NCI-H2107 treated with DMSO at 0.1 percent for 48 hours (cell line): ENCODE measurements at regions not wholly inside any gene's neighbourhood (a gene's known extent, or its start where the extent isn't known, plus 50 kb on each side); places are given as distances from the start of the nearest gene placed in this dataset.
"Not testable (repeated sequence)": the region's sequence is repeated elsewhere in the genome, so short reads cannot be mapped to it uniquely, and the experiment has no call there.

Source experiments
- DNase-seq: peaks from one replicate; lab custom pipeline; 2025; ENCODE audit not compliant: unreplicated experiment; lab: John Stamatoyannopoulos, UW

DNA sequence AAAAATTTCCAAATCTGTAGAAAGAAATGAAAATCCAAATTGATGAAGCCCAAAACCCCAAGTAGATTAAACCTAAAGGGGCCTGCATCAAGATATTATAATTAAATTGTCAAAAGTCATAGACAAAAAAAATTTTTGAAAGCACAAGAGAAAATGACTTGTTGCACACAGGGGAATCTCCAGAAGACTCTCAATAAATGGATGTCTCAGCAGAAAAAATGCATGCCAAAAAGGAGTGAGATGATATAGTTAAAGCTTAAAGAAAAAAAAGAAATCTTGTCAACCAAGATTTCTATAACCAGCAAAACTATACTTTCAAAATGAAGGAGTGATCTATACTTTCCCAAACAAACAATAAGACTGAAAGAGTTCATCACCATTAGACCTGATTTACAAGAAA is 393.2 kb upstream of the SPAG17 start:
- no peak for DNase-seq

DNA sequence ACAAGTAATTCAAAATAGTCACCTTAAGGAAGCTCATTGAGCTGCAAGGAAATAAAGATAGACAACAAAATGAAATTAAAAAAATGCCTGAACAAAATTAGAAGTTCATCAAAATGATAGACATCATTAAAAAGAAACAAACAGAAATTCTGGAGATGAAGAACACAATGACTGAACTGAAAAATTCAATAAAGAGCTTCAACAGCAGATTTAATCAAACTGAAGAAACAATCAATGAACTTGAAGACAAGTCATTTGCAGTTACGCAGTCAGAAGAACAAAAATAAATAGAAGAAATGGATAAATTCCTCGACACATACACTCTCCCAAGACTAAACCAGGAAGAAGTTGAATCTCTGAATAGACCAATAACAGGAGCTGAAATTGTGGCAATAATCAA is 390.0 kb upstream of the SPAG17 start:
- DNase-seq: no peak

DNA sequence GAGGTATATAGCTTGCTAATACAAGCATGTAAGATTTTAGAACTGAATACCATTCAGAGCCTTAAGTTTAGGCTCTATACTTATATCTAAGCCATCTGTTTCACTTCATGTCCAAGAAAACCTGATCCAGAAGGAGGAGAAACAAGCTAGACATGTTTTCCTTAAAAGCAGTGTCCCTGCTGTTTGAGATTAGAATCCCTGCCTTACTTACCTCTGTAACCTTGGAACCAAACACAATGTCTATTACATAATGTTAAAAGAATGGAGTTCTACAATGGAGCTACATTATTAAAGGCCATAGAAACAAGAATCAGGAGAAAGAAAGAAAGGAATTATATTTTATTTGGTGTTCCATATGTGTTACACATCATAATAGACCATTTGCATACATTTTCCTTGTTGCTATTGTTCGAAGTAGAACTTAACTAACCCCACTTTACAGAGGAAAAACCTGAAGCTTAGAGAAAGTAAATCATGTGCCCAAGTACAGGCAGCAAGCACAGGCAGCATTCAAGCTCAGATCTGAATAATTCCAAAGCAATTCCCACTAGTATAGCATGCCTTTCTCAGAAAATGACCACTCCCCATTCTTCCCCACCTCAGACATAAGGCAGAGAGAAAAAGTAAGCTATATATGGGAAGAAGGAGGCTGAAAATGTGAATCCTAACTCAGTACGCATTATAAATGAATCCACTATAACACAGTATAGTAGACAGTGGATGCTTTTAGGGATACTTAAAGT is 380.1 kb upstream of the SPAG17 start:
- DNase-seq: no peak

GRCh38 chr1:118563981-118564951 is 379.2 kb upstream of the SPAG17 start:
- no peak for DNase-seq

DNA sequence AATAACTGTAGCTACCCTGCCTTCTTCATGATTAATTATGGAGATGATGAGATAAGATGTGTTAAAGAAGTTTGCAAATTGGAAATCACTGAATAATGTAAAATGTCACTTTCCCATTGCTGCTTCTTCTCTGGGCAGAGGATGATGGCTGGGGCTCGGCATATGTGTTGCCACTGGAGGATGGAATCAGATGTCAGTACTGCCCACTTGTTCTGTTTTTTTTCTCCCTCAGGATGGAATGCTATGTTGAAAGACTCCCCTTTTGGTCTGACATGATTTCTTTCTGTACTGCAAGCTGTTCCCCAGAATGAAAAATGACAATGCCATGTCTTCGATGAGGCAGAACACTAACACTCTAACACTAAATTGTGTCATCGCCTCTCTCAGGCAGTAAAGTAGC is 373.9 kb upstream of the SPAG17 start:
- no peak for DNase-seq

GRCh38 chr1:118556936-118557335 is 371.9 kb upstream of the SPAG17 start:
- no peak for DNase-seq

DNA sequence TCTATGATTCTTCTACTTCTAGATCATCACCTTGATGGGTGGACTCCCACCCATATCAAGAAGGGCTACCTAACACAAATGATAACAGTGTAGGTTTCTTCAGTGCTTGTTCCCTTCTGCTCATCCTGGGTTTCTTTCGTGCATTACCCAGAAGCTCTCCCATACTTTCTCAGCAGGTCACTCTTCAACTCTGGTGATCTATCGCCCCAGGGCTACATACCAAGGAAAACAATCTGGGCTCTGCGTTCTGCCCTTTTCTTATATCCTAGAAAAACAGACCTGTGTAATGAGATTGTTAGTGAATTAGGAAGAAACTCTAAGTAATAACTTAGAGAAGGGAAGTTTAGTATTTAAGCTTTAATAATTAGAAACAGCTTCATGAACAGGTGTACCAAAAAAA is 370.6 kb upstream of the SPAG17 start:
- no peak for DNase-seq

DNA sequence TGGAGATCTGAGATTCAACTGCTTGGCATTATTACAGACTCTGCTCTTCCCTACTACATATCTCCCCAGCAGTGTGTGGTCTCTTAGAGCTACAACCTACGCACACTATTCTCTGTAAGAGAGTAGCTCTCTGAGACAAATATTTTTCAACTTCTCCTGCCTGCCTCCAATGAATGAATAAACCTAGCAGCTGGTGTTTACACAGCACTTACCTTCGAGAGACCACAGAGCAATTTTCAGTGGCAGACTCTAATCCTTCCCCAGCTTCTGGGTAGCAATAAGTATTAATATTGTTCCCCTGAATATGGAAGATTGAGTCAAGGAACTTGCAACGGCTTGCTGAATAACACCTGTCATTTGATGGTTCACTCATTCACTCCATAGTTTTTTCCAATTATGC is 350.9 kb upstream of the SPAG17 start:
- DNase-seq: peak; percentile 36

DNA sequence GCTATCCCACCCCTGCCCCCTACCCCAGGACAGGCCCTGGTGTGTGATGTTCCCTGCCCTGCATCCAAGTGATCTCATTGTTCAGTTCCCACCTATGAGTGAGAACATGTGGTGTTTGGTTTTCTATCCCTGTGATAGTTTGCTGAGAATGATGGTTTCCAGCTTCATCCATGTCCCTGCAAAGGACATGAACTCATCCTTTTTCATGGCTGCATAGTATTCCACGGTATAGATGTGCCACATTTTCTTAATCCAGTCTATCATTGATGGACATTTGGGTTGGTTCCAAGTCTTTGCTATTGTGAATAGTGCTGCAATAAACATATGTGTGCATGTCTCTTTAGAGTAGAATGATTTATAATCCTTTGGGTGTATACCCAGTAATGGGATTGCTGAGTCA is 326.9 kb upstream of the SPAG17 start:
- DNase-seq: not testable (repeated sequence)

DNA sequence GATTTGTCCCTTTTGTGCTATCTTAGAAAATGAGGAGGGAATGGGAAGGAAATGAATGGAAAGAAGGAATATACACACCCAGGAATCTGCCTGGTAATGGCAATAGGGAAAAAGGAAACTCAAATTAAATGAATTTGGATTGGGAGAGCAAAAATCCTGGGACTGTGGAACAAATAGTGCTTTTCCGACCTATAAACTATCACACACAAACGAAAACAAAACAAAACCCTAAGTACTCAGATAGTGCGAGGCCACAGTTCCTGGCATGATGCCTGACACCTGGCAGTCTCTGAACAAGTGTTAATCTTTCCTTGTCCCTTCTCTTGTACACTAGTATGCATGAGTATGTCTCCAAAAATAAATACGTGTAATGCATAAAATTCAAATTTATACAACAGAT is 319.8 kb upstream of the SPAG17 start:
- DNase-seq: no peak

DNA sequence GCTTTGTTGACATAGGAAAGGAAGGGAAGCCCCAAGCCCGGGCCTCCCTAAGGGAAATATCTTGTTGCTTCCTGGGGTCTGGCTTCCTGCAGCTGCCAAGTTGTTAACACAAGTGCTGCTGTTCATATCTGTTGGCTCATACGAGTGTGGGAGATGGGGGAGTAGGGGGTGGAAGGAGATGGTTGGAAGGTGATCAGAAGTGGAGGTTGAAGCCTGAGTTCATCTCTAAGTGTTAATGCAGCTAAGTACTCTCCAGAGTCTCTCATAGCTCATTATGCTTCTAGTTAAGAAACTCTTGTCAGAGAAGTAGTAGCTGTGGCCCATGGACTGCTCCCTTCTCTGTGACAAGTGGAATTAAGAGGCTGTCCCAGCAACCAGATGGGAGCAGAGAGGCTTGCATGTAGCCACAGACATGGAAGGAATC is 319.2 kb upstream of the SPAG17 start:
- no peak for DNase-seq

DNA sequence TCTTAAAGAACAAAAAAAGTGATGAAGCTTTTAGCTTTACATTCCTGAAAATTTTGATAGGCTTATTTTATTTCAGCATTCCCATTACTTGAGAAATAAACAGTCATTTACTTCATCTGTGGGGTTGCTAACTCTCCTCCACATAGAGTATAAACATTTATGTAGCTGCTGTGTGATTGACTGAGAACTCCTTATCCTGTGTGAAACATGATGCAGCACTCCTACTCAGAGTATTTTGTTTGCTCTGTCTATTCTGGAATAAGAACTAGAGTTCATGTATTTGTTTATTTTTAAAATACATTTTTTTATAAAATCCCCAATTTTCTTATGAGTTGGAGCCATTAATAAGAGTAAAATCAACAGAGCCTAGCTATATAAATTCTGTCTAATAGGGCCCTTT is 318.7 kb upstream of the SPAG17 start:
- no peak for DNase-seq

GRCh38 chr1:118494998-118495397 is 310.0 kb upstream of the SPAG17 start:
- no peak for DNase-seq

DNA sequence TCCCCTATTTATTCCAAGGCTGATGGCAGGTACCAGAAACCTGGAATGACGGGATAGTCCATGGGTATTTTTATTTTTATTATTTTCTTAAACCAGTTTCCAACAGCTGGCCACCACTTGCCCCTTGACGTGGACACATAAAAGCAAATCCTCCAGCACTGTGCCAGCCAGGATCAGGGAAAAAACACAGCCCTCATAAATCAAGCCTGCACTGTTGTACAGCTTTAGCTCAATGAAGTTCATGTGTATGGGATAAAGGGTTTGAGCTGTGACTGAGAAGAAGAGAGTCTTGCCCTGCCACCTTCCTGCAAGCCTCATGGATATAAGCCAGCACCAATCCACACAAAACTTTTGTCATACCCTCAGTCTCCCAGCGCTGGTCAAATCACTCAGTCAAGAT is 303.8 kb upstream of the SPAG17 start:
- no peak for DNase-seq

DNA sequence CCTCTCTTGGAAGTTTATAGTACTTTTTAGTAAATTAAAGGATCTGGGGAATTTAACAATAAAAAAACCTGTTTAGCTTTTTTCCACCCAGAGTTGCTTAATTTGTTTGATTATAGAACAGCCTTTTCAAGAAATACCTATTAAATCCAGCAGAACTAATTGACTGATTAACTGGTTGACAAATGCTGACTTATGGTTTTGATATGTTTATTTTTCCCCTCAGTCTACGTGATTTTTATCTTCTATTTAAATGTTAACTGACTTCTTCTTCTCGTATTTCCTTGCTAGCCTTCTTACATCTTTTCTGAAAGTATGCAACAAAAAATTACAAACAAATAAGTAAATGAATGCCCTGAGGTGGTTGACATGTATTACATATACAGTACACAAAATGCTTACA is 302.9 kb upstream of the SPAG17 start:
- no peak for DNase-seq

DNA sequence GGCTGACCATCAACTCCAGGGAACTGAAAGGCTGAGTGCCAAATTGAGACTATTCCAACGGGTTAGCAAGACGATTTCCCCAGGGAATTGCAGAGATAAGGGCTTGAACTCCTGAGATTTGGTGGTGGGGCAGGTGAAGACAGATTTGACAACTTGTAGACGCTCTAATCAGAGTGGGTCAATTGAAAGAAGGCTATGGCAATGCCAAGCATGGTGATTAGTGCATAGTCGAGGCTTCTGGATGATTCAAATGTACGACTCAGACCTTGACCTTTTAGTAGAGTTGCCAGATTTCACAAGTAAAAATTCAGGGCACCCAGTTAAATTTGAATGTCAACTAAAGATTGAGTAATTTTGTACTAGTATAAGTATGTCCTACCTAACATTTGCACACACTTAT is 302.1 kb upstream of the SPAG17 start:
- DNase-seq: no peak

DNA sequence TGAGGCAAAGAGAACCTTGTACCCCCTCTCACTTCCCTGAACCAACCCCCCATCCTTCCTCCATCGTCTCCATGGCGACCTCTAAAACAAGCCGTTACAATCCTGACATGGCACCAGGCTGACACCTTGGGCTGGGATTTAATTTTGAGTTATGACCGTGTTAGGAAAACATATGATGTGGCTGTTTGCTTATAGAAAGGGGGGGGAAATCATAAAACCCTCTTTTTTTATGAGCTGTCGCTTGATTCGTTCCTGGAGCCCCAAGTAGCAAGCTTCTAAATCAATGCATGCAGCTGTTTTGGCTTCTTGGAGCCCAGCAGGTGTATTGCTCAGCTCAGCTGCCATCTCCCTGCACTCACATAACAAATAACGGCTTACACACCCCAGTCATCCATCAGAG is 301.2 kb upstream of the SPAG17 start:
- DNase-seq: no peak

DNA sequence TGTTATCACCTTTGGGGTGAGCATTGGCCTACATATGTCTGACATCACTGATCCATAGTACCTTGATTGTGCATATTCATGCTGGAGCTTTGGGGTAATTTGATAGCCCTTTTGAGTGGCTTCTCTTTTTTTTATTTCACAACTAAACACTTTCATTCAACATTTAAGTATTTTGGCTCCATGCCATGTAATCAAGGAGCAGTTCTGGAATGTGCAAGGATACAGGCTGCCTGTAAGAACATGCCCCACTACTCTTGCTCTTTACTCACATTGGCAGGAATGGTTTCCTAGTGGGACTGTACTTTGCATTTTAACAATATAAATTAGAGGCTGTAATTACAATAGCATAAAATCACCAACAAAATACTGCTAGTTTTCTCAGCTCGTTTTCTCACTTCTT is 300.7 kb upstream of the SPAG17 start:
- no peak for DNase-seq

DNA sequence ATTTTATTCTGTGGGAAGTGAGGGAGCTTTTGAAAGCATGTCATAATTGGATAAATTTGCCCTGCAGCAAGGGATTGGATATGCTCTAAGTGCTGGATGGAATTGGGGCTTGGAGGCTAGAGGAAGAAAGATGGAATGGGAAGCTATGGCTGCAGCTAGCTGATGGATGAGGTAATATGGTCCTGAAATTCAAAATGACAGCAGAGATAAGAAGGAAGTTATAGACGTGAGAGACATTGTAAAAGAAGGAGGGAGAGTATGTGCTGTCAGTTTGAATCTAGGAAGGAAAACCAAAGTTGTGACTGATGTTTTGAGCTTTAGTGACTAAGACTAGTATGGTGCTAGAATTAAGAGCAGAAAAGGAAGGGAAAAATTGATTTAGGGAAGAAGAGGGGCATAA is 299.9 kb upstream of the SPAG17 start:
- DNase-seq: no peak

DNA sequence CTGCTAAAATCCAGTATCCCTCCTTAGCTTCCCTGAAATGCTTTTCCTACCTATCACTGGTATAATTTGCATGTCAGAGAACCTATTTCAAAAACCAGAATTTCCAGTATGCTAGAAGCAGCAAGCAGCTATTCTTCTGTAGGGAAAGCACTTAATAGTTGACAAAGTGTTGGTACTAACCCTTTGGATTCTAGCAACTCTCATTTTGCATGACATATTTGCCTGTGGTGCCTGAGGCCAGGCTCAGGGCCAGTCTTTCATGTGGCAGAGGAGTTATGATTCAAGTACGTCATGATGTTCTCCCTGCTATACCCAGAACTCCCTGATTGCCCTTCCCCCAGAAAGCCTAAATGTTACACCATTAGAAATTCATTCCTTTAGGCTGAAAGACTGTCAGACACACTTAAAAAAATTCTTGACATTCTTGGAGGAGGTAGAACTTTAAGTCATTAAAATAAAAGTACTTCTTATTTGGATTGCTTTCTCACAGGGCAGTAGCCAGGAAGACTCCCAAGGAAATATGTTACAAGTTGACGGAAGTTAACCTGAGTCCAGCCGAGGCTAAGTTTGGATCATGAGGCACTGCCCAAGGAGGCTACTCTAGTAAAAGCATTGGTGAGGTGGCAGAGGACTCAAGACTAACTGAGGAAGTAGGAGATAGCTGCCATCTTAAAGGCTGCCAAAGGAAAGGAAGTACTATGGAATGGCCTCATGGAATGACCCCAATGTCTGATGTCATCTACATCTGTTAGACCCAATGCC is 298.4 kb upstream of the SPAG17 start:
- DNase-seq: no peak

- DNase-seq: no peak
Observed at GRCh38 chr1:118481126-118481525, 296.1 kb upstream of the SPAG17 start.

- DNase-seq: no peak
Observed at GRCh38 chr1:118479351-118479750, 294.3 kb upstream of the SPAG17 start.
